ENCODE measurements at regions not wholly inside any gene's neighbourhood (a gene's known extent, or its start where the extent isn't known, plus 50 kb on each side); places are given as distances from the start of the nearest gene placed in this dataset.

- DNase-seq (ENCODE audit: low spot score): no peak
Measured at GRCh38 chr16:9469512-9469911, 378.1 kb downstream of the HAPSTR1 start.

GRCh38 chr16:9476744-9477143, 385.3 kb downstream of the HAPSTR1 start:
- DNase-seq (ENCODE audit: low spot score): no peak

DNA sequence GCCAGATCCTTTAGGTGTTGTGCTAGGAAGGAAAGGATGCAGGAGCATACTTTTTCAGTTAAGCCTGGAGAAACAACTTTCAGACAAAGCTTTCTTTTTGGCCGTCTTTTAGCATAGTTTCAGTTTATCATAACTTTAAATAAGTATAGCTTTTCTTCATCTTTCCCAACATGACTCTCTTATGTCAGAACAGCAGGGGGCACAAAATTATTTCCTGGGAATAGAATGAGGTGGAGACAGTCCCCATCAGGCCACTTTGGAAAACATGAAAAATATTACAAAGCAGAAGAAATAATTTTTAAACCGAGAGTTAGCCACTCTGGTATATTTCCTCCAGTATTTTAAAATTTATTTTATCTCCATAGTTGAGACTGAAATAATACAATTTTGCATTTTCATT, 387.6 kb downstream of the HAPSTR1 start:
- DNase-seq (ENCODE audit: low spot score): no peak

DNA sequence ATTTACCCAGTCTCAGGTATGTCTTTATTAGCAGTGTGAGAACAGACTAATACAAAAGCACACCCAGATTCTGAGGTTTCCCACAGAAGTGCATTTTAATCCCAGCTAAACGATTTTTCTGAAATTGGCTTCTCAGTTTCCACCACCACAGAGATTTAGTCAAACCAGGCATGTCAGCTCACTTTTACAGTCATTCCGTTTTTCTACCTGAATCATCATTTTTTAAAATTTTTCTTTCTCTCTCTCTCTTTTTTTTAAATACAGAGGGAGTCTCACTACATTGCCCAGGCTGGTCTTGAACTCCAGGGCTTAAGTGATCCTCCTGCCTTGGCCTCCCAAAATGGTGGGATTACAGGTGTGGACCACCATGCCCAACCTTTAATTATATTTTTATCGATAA, 389.1 kb downstream of the HAPSTR1 start:
- DNase-seq (ENCODE audit: low spot score): no peak

GRCh38 chr16:9481747-9482730, 390.6 kb downstream of the HAPSTR1 start:
- no peak for DNase-seq (ENCODE audit: low spot score)

GRCh38 chr16:9484426-9484825, 393.0 kb downstream of the HAPSTR1 start:
- no peak for DNase-seq (ENCODE audit: low spot score)

GRCh38 chr16:9484881-9485280, 393.4 kb downstream of the HAPSTR1 start:
- no peak for DNase-seq (ENCODE audit: low spot score)

- DNase-seq (ENCODE audit: low spot score): no peak
Measured at GRCh38 chr16:9489835-9490467, 398.5 kb downstream of the HAPSTR1 start.

DNA sequence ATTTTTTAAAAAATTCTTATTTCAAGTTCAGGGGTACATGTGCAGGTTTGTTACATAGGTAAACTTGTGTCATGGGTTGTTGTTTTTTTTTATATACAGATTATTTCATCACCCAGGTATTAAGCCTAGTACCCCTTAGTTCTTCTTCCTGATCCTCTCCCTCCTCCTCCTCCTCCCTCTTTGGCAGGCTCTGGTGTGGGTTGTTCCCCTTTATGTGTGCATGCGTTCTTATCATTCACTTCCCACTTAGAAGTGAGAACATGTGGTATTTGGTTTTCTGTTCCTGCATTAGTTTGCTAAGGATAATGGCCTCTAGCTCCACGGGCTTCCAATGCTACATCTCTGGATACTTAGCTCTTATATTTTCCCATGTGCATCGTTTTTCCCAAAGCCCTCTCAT, 404.4 kb downstream of the HAPSTR1 start:
- no peak for DNase-seq (ENCODE audit: low spot score)

DNA sequence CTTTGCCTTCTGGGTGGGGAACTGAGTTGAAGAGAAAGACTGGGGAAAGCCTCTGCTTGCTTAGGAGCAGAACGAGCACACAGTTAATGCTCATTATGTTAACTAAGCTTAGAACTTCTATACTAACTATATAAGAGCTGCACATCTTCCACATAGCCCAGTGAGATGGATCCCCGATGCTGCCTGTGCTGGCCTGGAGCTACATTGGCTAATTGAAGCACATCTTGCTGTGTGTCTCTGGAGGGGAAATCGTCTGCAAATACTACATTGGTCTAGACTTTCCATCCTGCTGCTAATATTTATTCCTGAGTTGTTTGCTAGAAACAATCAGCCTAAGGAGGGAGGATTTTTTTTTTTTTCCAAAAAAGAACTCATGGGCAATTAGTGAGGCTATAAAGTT, 406.3 kb downstream of the HAPSTR1 start:
- DNase-seq (ENCODE audit: low spot score): no peak

- DNase-seq (ENCODE audit: low spot score): no peak
Measured at GRCh38 chr16:9499941-9500593, 408.6 kb downstream of the HAPSTR1 start.

DNA sequence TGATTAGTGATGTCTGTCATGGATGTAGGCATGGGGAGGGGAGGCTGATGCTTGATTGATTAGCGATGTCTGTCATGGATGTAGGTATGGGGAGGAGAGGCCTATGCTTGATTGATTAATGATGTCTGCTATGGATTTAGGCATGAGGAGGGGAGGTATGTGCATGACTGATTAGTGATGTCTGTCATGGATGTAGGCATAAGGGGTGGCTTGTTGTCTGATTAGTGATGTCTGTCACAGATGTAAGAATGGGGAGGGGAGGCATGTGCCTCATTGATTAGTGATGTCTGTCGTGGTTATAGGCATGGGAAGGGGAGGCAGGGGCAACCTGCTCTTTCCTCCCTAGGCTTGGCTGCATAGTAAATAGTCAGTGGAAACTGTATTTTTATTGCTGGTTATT, 409.4 kb downstream of the HAPSTR1 start:
- no peak for DNase-seq (ENCODE audit: low spot score)

GRCh38 chr16:9503251-9503984, 412.0 kb downstream of the HAPSTR1 start:
- no peak for DNase-seq (ENCODE audit: low spot score)

GRCh38 chr16:9508328-9508936, 417.0 kb downstream of the HAPSTR1 start:
- no peak for DNase-seq (ENCODE audit: low spot score)

DNA sequence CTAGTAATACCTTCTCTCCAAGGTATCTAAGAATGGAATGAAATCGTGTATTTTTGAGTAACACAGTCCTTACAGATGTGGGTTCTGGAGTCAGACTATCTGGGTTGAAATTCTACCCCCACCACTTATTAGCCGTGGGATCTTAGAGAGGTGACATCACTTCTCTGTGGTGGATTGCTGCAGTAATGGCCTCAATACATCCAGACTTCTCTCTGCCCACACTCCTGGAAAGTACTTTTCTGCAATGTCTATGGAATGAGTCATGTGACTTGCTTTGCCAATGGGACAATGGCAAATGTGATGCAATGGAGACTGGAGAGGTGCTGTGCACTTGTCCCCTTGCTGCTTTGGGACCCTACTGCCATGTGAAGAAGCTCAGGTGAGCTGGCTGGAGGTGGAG, 418.2 kb downstream of the HAPSTR1 start:
- DNase-seq (ENCODE audit: low spot score): no peak

DNA sequence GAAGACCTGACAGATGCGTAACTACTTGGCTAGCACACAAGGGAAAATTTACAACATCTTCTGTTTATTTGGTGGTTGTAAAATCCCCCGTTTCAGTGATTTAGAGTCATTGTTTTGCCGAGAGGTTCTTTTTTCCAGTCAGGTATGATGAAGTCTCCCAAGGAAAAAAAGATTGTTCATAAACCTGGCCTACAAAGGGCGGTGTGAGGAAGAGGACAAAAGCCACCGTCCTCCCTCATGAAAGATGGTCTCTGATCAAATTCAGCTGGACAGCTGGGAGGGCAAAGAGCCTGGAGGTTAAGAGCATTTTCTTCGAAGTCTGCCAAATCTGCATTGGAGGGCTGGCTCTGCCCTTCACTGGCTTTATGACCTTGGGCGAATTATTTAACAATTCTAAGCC, 419.9 kb downstream of the HAPSTR1 start:
- no peak for DNase-seq (ENCODE audit: low spot score)

GRCh38 chr16:9516444-9516843, 425.0 kb downstream of the HAPSTR1 start:
- no peak for DNase-seq (ENCODE audit: low spot score)

DNA sequence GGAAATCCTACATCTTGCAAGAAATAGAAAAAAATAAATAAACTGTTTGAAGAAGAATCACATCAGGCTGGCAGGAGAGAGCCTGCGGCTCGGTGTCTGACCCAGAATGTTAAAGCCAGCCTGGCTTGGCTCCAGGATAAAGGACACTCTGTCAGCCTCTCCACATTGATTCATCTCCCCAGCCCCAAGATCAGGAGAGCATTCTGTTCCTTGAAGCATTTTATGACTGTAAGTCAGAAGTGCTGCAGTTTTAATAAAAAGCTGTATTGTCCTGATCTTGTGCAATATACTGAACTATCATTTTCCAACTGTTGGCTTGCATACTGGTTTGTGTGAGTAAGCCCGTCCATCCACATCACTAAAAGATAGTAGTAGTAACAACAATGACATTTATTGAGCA, 426.6 kb downstream of the HAPSTR1 start:
- no peak for DNase-seq (ENCODE audit: low spot score)

DNA sequence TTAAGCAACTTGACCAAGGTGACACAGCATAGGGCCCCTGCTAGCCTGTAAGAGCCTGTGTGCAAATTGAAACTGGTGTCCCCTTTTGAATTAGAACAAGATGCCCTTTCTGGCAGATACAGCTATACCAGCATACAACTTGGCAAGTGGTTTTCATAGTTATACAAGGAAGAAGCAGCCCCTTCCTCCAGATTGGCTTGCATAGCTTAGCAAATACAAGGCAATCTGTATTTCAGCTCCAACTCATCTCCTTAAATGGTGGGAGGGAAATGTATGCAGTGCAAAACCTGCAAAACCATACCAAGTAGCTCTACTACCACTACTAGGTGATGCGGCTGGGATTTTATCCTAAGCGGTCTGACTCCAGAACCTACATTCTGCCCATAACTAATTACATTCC, 427.1 kb downstream of the HAPSTR1 start:
- DNase-seq (ENCODE audit: low spot score): no peak

DNA sequence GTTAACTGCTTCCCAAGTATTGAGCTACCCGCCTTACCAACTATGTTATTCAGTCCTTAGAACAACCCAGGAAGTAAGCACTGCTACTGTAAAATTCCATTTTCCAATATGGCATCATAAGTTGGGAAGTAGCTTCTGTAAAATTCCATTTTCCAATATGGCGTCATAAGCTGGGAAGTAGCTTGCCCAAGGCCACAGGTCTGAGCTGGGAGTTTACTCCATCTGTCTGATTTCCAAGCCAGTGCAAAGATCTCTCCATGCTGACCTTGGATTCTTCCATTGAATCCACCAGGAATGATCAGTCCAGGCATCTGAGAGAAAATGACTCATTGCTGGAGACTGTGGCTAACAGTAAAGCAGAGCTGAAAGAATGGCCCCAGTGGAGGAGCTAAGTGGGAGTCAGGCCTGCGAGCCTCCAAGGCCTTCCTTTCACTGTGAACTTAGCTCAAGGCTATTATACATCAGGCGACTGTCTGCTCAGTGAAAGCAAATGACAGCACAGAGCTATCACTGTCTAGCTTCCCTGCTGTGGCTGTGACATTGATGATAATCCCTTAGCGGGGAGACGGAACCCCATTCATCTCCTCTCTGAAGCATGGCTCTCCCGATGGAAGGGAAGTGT, 430.4 kb downstream of the HAPSTR1 start:
- DNase-seq (ENCODE audit: low spot score): no peak

GRCh38 chr16:9522614-9523013, 431.2 kb downstream of the HAPSTR1 start:
- DNase-seq (ENCODE audit: low spot score): no peak

All from RKO (cell line).